AG04449 (cell line): ENCODE measurements at regions not wholly inside any gene's neighbourhood (a gene's known extent, or its start where the extent isn't known, plus 50 kb on each side); places are given as distances from the start of the nearest gene placed in this dataset.

Source experiments
- CTCF ChIA-PET: fragments of 350-600 bp; formaldehyde crosslinking; extraction: SDS; loops from one replicate; lab custom pipeline; 2021; ENCODE audit warnings: antibody characterized with exemption; lab: Yijun Ruan, JAX
- POLR2A ChIA-PET: fragments of 400-600, 350-600 bp; formaldehyde crosslinking; extraction: SDS; loops from one replicate; lab custom pipeline; 2020; ENCODE audit warnings: antibody characterized with exemption, inconsistent platforms; lab: Yijun Ruan, JAX
- DNase-seq: peaks from one replicate; pipeline ENCODE4 v3.0.0-alpha.2; 2010; ENCODE audit warnings: low read depth, low spot score
- H3K4me3 ChIP-seq: 2 replicates; pipeline ENCODE4 v1.5.1; 2011; ENCODE audit warnings: low read depth, mild to moderate bottlenecking, control low read depth, low read length
- TF ChIP-seq, protein P1 (sequence below): IDR thresholded peaks from one replicate; pipeline ENCODE4 v1.5.1; 2011; ENCODE audit warnings: mild to moderate bottlenecking, moderate library complexity, low read length, control low read depth, inconsistent platforms; ENCODE audit not compliant: insufficient read depth; ENCODE audit errors: missing control alignments

DNA sequence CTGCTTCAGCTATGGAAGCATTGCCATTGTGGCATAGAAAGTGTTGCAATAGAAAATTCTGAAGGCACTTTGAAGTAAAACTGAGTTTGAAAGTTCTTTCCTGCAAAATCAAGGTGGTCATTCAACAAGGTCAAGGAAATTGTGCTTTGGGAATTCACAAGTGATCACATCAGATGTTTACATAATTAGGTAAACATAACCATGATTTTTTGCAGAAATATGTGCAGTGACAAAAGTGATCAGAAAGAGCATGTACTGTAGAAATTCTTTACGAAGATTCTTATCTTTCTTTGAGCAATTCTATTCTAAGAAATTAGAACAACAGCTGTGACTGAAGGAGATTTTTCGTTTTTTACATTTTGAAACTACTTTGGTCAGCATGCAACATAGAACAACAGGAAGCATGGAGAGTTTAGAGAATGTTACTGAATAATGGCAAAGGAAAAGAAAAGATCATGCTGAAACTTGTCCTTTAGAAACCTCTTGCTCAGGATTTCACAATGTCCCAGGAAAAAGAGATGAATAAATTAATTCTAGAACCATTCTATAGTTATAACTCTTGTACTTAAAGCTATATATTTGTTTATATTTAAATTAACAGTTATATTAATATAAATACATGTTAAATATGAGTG lies 643.4 kb upstream of the ARPP21 start:
- ChIA-PET CTCF (no interaction called here), POLR2A (no interaction called here)
- TF ChIP-seq, protein P1, sequence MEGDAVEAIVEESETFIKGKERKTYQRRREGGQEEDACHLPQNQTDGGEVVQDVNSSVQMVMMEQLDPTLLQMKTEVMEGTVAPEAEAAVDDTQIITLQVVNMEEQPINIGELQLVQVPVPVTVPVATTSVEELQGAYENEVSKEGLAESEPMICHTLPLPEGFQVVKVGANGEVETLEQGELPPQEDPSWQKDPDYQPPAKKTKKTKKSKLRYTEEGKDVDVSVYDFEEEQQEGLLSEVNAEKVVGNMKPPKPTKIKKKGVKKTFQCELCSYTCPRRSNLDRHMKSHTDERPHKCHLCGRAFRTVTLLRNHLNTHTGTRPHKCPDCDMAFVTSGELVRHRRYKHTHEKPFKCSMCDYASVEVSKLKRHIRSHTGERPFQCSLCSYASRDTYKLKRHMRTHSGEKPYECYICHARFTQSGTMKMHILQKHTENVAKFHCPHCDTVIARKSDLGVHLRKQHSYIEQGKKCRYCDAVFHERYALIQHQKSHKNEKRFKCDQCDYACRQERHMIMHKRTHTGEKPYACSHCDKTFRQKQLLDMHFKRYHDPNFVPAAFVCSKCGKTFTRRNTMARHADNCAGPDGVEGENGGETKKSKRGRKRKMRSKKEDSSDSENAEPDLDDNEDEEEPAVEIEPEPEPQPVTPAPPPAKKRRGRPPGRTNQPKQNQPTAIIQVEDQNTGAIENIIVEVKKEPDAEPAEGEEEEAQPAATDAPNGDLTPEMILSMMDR = no peak
- no peak overlapping the region for H3K4me3 ChIP-seq
- DNase-seq = no peak

DNA sequence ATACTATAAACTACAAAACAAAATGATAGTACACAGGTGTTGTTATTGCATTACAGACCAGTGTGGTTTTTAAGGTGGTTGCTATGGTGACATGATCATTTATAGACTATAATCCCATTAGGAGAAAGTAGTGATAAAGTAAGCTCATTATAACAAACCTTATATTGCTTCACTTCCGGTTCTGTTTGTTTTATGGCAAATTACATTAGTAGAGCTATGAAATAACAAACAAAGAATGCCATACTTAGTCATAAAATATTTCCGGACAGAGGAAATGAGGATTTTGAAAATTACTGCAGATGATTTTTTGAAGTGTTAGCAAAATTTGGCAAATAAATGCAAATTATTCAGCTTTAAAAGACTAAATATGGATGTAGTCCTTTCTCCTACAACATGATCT lies 640.4 kb upstream of the ARPP21 start:
- ChIA-PET CTCF (no interaction called here), POLR2A (no interaction called here)
- no peak overlapping the region for H3K4me3 ChIP-seq
- TF ChIP-seq, protein P1 = no peak
- no peak for DNase-seq

DNA sequence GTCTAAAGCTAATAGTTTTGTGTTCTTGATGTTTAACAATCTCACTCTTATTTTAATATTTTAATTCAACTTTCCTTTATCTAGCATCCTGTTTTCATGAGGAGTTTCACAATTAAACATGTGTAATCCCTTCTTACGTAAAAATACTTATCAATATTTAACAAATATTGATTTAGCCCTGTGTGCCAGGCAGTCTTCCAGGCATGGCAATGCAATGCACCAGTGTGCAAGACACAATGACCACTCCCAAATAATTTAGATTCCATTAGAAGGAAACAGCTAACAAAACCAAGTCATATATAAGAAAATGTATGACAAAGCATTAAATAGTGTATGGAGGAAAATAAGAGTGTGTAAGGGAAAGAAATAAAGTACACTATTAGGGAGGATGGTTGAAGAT lies 627.1 kb upstream of the ARPP21 start:
- ChIA-PET POLR2A (no interaction called here), CTCF (no interaction called here)
- H3K4me3 ChIP-seq = no peak overlapping the region
- DNase-seq = no peak
- TF ChIP-seq, protein P1 = no peak

DNA sequence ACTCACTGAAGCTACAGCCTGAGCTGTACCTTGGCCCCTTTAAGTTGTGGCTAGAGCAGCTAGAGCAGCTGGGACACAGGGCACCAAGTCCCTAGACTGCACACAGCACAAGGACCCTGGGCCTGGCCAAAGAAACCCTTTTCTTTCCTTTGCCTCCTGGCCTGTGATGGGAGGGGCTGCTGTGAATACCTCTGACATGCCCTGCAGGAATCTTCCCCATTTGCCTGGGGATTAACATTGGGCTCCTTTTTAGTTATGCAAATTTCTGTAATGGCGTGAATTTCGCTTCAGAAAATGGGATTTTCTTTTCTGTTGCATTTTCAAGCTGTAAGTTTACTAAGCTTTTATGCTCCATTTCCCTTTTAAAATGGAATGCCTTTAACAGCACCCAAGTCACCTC lies 611.2 kb upstream of the ARPP21 start:
- DNase-seq = no peak
- POLR2A ChIA-PET = no interaction called here
- TF ChIP-seq, protein P1 = no peak
- CTCF ChIA-PET = no interaction called here
- no peak overlapping the region for H3K4me3 ChIP-seq

DNA sequence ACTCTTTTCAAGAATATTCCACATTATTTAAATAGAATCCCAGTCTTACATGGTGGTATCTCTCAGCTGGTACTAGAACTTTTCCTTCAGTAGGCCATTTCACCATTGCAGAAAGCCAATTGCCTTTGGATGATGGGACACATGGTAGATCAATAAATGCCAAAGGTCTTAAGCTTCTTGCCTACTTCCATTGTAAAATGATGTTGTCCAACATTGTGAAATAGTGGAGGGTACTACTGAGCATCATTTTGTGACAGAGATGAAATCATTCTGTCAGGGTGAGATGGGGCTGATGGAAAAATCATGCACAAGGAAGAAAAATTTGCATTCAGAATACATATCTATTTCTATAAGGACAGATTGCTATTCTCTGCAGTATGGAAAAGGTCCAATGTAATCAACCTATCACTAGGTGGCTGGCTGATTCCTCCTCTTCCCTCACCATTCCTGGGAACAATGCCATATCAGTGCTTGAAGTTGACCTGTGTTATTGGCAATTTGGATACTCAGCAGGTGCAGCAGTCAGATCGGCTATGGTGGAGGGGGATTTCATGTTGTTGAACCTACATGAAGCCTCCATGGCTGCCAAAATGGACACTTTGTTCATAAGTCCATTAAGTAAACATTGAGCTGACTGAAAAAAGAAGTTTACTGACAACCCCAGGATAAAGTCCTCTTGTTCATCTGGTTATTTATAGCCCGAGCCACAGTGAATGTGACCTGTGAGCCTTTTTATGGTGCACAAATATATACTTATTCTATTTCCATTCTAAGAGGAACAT lies 596.9 kb upstream of the ARPP21 start:
- CTCF ChIA-PET = no interaction called here
- no peak overlapping the region for H3K4me3 ChIP-seq
- POLR2A ChIA-PET = no interaction called here
- TF ChIP-seq, protein P1 = no peak
- DNase-seq = no peak

DNA sequence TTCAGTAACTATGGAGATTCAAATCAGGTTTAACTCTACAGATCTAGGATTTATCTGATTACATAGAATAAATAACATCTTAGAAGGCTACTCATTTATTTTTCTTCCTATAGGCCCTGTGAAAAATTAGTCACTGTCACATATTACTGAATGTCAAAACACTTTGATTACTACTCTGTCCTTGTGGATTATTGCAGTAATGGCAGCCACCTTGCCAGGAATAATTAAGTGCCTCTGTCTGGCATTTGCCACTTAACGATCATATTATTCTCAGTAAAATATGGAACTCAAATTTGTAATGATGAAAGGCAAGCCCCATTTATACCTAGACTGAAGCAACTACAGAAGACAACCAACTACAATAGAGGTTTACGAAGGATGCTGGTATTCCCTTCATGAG lies 596.3 kb upstream of the ARPP21 start:
- POLR2A ChIA-PET = no interaction called here
- no peak overlapping the region for H3K4me3 ChIP-seq
- no peak for DNase-seq
- CTCF ChIA-PET = no interaction called here
- TF ChIP-seq, protein P1 = no peak
